DMS153 (cell line): ENCODE measurements at regions not wholly inside any gene's neighbourhood (a gene's known extent, or its start where the extent isn't known, plus 50 kb on each side); places are given as distances from the start of the nearest gene placed in this dataset.
A peak's percentile ranks its signal among the peaks of the same experiment; 100 is the strongest.
"Not testable (repeated sequence)": the region's sequence is repeated elsewhere in the genome, so short reads cannot be mapped to it uniquely, and the experiment has no call there.

Source experiments
- DNase-seq: peaks from one replicate; lab custom pipeline; 2025; lab: John Stamatoyannopoulos, UW

DNA sequence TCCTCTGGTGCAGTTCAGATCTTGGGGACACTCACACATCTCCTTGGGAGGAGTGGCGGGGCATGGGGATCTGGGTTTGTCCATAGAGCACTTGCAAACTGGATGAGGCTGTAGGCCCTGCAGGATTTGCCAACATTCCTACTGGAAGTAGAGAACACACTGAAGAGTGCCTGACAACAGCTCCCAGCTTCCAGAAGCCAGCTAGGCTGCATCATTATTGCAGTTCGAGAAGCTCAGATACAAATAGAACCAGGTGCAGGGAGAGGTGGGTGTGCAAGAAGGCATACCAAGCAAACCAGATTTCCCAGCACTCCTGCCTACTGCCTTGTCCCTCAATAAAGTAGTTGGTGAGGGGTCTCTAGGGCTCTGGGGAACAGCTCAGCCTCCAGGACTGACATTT is 52.5 kb downstream of the RHOB start:
- no peak for DNase-seq

DNA sequence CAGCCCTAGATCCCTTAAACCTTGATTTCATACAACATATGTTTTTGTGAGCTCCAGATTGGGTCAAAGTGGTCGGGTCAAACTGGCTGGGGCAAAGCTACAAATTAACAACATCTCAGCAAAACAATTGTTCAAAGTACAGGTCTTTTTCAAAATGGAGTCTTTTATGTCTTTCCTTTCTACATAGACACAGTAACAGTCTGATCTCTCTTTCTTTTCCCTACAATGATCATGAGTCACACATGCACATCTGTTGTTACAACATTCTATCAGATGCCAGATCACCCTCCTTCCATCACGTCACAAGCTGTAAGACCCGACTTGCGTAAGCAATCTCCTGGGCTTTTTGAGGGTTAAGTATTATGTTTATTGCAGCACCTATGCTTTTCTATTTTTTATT is 55.1 kb downstream of the RHOB start:
- DNase-seq, result no peak

DNA sequence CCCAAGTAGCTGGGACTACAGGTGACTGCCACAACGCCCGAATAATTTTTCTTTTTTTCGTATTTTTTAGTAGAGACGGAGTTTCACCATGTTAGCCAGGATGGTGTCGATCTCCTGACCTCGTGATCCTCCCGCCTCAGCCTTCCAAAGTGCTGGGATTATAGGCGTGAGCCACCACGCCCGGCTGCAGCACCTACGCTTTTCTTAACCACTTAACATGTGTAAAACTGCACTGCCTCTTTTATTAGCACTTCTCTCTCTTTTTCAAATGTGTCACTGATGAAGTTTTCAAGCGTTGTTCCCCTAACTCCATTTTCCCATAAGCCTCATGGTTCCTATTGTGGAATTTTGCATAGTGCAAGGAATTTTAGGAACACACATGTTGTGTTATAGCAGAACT is 55.6 kb downstream of the RHOB start:
- DNase-seq, result not testable (repeated sequence)

DNA sequence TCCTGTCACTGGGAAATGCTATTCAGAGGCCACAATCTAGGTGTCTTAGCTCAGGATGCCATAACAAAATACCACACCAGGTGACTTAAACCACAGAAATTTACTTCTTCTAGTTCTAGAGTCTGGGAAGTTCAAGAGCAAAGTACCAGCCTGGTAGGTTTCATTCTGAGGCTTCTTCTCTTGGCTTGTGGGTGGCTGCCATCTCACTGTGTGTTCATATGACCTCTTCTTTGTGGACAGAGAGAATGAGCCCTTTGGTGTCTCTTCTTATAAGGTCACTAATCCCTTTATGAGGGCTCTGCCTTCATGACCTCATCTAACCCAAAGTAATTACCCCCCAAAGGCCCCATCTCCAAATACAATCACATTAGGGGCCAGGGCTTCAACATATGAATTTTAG is 57.3 kb downstream of the RHOB start:
- no peak for DNase-seq

DNA sequence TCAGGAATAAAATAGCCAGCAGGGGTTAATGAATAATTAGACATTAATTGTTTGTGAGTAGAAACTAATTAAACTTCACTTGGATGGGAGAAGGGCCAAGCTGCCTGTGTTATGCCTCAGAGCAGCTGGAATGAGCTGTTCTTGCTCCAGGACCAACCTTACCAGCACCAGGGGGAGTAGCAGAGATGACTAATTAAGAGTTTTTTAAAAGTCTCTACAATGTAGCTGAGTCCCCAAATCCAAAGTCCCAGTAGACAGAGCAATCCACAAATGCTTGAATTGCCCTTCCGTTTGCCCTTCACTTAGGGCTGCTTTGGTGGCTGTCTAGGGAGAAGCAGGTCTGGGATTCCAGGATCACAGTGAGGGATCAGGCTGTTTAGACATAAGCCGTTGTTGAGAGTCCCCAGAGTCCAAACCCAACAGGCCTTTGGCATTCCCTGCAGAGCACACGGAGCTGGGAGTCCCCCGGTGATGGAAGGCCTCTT is 59.4 kb downstream of the RHOB start:
- no peak for DNase-seq

DNA sequence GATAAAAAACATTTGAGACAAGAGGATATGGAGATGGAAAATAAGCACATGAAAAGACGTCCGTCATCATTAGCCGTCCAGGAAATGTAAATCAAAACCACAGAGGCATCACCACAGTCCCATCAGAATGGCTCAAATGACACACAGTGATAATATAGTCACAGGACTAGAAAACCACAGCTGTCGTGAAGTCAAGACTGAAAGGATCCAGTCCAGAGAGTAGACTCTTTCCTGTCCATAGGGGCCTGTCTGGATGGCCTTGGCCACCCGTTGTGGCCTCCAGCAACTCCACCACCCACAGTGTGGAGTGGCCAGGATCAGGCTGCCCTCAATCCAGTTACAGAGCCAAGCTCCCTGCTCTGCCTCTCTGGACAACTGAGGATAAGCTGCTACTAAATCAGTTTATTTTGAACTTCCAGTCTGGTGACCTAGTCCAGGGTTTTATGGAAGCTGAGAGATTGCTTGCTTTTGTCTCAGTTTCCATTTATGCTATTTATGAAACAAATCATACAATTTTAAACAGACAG is 60.4 kb downstream of the RHOB start:
- DNase-seq, result peak; percentile 53

DNA sequence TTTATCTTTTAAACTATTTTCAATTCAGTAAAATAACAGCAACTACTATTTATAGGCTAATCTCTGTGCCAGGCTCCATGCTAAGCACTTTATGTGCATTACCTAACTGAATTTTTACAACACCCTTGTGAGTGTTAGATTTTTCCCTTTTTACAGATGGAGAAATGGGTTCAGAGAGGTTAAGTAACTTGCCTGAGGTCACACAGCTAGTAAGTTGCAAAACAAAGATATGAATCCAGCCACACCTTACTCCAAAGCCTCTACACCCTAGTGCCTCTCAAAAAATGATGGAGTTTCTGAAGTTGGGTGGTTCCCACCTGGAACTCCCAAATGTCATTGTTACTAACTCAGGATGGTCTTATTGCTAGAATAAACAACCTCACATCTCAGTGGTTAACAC is 60.8 kb downstream of the RHOB start:
- no peak for DNase-seq

DNA sequence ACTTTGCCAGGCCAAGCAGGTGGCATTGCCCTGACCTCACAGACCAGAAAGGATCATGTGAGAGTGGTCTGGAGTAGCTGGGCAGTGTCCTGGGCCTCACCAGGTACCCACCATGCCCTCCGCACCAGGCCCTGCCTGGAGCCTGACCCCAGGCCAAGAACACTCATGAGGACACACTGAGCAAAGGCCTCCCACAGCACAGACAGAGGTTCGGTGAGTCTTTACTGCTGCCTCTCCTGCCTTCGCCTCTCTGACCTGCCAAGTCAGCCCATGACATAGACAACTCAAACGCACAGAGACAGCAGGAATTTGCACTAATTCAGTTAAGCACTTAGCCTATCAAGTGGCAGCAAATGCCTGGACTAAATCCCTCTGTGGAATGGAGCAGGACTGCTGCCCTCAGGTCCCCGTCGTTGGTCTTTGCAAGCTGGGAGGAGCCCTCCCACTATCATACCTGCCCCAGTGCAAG is 62.5 kb downstream of the RHOB start:
- DNase-seq, result no peak

DNA sequence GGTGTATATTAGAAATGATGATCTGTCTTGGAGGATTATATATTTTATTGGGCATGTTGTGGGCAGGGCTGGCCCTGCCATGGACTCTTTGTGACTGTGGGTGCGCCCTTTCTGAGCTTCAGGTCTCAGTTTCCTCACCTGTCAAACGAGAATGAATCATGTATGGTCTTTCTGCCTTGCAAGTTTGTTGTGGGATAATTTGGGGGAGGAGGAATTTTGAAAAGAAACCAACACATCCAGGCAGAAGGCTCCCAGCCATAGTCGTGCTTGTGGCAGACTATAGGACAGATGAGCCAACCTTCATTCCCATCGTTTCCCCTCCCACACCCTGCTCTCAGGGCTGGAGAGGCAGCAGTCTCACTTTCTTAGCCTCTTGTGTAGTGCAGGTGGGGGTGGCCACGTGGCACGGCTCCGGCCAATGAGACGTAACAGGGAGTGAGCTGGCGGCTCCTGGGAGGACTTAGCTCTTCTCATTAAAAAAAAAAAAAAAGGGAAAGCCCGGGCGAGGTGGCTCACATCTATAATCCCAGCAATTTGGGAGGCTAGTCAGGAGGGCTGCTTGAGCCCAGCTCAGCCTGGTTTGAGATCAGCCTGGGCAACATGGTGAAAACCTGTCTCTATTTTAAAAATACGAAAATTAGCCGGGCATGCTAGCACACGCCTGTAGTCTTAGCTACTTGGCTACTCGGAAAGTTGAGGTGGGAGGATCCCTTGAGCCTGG is 63.1 kb downstream of the RHOB start:
- peak; percentile 79 for DNase-seq

DNA sequence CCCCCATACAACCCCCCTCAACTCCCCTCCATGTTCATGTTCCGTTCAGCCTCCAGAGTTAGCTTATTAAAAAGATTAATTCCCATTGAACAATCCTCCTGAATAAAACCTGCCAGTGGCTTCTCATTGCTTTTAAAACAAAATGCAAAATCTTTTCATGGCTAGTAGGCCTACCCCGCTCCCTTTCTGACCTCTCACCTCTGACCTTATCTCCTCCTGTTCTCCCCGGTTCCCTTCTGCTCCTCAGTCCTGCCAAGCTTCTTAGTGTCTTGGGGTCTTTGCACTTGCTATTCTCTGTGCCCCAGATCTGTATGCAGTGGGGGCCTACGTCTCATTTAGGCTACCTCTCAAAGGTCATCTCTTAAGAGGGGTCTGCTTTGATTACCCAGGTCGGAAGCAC is 64.3 kb downstream of the RHOB start:
- no peak for DNase-seq

DNA sequence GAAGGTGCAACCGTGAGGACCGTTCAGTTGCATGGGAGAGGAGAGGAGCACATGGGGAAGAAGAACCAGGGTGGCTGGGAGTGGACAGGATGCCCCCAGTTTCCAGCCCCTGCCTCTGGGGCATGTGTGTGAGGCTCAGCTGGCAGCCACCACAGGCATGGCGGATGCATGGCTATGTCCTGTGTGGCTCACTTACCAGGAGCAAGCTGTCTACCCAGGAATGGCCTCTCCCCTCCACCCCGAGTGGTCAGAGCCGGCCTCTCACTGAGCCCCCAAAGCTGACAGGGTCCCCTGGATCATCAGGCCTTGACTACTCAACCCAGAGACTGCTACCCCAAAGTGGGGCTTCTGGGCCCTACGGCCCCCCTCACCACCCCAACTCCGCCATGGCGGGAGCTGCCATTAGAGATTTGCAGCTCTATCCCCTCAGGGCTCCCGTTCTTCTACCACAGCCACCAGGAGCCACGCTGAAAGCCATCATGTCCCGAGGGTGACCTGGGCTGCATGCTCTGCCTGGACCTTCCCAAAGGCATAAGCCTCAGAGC is 65.3 kb downstream of the RHOB start:
- no peak for DNase-seq

DNA sequence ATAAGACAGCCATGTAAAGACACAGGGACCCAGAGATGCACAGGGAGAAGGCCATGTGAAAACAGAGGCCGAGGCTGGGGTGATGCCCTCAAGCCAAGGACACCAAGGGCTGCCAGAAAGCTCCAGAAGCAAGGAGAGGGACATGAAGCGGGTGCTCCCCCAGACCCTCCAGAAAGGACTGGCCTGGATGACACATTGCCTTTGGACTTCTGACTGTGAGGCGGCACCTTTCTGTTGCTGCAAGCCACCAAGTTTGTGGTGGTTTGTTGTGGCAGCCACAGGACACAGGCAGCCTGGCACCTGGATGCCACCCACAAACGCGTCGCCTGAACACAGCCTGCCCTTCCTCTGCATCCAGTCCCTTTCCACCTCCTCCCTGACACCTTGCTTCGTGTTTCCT is 67.1 kb downstream of the RHOB start:
- DNase-seq, result no peak

DNA sequence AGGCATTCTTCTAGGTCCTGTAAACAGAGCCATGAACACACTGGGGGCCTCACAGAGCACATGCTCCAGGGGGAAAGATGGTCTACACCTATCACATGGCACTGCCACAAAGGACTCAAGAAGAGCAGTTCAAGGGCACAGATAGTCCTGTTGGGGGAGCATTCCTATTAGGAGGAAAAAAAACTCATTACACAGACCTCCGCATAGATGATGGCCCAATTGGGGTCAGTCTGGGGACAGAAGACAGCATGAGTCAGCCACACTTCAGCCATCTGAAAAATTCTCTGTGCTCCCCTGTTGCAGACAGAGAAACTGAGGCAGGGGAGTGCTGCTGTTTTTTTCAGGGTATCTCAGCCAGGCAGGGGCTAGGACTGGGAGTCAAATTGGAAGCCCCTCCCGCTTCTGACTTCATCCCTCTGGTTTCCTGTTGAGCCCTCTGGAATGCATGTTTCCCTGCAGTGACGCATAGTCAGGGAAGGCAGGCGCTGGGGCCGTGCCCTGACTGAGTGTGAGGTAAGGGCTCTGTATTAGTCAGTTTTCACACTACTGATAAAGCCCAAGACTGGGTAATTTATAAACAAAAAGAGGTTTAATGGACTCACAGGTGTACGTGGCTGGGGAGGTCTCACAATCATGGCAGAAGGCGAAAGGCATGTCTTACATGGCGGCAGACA is 67.9 kb downstream of the RHOB start:
- no peak for DNase-seq

DNA sequence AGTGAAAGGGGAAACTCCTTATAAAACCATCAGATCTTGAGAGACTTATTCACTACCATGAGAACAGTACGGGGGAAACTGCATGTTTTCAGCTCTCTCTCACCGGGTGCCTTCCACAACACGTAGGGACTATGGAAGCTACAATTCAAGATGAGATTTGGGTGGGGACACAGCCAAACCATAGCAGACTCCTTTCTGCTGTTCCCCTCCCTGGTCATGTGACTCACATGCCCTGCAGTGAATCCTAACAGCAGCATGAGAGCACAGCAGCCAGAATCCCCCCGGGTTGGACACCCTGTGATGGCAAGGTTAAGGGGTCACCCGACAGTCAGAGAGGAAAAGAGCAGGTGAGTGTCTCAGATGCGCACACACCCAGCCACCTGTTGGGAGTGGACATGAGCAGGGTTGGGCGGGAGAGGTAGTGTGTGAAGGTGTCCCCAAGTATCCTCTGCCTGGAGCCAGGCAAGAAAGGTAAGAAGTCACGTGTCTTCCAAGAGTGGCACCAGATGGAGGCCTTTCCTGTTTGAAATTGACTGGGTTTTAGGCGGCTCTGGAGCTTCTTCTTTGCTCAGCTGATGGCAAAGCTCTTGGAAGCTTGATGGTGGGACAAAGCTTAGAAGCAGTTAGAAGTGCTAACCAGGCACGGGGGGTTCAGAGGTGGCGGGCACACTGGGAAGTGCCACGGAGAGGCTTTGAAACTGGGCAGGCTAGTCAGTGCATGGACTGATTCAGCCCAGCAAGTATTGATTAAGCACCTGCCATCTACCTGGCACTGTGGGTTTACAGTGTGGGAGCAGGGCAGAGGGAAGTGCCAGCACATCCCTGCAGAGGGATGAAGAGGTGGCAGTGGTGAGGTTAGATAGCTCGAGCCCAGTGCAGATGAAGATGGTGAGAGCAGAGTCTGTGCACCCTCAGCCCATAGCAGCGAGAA is 68.7 kb downstream of the RHOB start:
- DNase-seq, result no peak

DNA sequence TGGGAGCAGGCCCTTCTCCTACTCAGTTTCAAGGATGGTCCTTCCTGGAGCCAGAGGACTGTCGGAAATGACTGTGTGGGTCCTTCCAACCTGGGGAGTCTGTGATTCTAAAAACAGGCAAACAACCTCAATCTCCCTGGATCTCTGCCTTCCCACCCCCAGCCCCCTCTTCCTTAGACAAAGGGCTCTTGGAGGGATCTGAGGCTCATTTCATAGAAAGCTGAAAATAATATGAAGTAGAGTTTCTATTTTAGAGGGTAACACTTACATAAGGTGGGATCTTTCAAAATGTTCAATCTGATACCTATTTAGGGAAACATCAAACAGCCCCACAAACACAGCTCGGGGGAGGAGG is 69.4 kb downstream of the RHOB start:
- DNase-seq, result no peak

DNA sequence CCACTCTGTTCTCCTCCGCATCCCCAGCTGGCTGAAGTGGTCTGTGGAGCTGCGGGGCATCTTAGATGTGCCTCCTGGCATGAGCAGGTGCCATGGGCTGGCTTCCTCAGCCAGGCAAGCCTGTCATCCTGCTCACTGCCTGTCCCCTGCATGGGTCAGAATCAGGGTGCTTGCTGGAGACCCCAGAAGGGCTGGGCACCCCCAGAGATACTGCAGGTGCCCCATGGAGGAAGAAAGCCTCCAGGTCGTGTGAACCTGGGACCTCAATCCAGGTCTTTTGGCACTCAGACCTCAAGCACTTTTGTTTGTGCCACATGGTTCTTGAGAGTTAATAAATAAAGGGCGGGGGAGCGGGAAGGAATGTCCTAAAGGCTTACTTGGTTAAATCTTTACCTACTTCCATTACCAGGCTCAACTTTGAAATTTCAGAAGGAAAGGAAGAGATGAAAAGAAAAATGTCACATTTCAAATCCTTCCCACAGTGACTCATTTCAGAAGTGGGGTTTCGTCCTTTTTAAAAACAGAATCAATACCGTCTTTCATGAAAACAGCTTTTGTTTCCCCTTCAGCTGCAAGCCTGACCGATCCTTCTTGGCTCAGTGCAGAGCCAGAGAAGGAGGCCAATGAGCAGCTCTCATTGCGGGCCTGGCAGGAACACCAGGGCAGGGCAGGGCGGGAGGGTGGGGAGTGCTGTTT is 69.9 kb downstream of the RHOB start:
- DNase-seq, result no peak

DNA sequence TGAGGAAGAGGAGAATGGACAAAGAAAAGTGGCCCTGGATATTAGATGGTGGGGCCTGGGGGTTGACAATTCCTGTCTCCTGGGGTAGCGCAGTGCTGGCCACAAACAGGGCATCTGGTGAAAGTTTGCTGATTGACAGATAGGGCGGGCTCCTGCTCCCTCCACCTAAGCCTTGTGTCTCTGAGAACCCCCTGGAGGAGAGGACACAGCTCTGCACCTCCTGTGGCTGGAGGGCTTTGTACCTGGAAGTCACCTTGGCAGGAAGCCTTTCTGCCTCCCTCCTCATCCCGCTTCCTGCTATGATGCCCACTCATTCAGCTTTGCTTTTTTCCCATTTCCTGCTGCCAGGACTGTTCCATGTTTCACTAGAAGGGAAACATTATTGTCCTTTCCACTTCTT is 72.4 kb downstream of the RHOB start:
- no peak for DNase-seq

DNA sequence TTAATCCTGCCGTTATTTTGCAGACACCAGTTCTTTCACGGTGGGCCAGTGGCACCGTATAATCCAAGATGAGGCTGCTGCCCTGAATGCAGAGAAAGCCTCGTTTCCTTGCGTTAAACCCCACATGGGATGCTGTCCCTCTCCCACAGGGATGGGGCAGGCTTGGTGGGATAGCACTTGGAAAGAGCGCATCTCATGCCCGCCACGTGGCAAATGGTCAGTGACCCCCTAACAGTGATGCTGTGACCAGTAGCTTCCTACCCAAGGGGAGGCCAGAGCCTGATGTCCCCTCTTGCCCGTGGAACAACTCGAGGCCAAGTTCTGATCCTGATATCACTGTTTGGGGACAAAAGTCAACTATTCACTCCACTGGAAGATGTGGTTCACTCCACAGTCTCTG is 73.3 kb downstream of the RHOB start:
- no peak for DNase-seq

DNA sequence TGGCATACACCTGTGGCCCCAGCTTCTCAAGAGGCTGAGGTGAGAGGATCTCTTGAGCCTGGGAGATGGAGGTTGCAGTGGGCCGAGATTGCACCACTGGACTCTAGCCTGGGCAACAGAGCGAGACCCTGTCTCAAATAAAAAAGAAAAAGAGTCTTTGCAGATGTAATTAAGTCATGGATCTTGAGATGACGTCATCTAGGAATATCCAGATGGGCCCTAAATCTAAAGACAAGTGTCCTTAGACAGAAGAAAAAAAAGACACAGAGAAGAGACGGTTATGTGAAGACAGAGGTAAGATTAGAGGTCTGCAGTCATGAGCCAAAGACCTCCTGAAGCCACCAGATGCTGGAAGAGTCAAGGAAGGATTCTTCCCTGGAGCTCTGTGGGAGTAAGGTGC is 74.3 kb downstream of the RHOB start:
- no peak for DNase-seq

DNA sequence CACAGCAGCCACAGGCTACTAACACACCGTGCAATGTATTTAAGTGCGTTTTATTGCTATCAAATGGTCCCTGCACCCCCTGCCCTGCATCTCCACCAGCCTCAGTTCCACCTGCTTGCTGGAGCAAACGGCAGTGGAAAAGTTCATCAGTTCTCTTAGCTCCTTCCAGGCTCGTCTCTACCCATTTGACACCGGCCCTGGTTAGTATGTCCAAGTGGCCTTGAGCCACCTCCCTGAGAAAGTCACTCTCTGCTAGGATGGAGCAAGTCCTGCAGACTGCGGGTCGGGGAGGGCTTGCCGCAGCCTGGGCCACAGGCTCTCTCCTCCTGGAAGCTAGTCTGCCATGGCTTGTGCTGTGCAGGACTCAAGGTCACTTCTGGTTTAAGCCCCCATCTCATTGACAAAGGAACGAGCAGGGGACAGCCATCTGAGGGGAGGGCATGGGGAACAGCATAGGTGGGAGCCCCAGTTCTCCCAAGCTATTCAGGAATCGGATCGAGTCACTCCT is 74.9 kb downstream of the RHOB start:
- no peak for DNase-seq

DNA sequence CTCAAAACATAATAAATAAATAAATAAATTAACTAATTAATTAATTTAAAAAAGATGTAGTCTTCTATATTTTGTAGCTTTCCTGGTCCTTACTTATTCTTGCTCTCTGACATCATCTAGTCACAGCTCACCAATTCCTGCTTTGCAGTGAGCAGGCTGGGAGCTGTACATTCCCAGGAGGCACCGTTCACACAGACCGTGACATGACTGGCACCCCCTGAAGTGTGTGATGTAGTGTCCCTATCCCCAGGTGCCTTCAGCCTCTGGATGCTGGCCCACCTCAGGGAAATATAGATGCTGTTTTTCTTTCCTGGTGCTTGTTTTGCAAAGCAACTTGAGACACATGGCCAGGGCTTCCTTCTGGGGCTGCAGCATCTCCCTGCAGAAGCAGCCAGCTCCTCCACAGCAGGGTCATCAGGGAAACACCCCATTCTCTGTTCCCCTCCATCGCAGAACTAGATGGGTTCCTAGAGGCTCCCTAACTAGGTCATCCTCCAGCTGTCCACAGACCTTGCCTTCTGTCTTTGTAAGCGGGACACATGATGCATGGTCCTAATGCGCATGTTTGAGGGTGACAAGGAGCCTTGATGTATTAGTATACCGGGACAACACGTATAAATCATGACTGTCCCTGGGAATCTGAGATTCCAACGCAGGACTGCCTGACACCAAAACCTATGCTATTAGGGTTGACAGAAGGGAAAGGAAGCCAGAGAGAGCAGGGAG is 76.4 kb downstream of the RHOB start:
- DNase-seq, result no peak
